ENCODE measurements at regions not wholly inside any gene's neighbourhood (a gene's known extent, or its start where the extent isn't known, plus 50 kb on each side); places are given as distances from the start of the nearest gene placed in this dataset.
"Not testable (repeated sequence)": the region's sequence is repeated elsewhere in the genome, so short reads cannot be mapped to it uniquely, and the experiment has no call there.

DNA sequence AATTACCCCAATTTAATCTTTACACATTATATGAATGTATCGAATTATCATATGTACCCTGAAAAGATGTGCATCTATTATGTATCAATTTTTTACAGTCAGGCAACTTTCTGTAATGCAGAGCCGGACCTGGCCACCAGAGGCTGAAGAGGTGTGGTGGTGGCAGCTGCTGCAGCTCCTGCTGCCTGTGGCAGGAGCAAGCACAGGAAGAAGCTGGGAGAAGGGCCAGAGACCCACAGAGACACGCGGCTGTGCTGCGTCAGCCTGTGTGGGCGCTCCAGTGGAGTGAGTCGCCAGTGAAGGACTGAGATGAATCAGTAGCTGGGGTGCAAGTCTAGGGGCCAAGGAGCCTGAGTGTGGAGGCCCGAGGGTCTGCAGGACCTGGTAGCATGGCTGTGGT lies 74.3 kb upstream of the COG2 start:
- no peak overlapping the region for H3K27ac ChIP-seq (ENCODE audit: low read length)
- H3K9ac ChIP-seq (ENCODE audit: low read length), result no peak overlapping the region
- no peaks in the 10 kb centered on the region for H3K27me3 ChIP-seq (ENCODE audit: insufficient read depth, low read depth, low read length)
- H3K79me2 ChIP-seq (replicated peaks; ENCODE audit: insufficient read depth, low read length), result no peaks in the 10 kb centered on the region
- no peak overlapping the region for H3K4me3 ChIP-seq (ENCODE audit: low read length)
- TF ChIP-seq RAD21 (conservative IDR thresholded peaks at IDR 0.05) (no peak), EZH2 (IDR thresholded peaks at IDR 0.05; ENCODE audit: borderline replicate concordance, insufficient read depth, low read length, poor library complexity, severe bottlenecking) (no peak), SMC3 (conservative IDR thresholded peaks at IDR 0.05; ENCODE audit: poor library complexity) (no peak), POLR2AphosphoS5 (IDR thresholded peaks at IDR 0.05) (no peak), TAF1 (IDR thresholded peaks at IDR 0.05; ENCODE audit: low read depth) (no peak), MXI1 (conservative IDR thresholded peaks at IDR 0.05; ENCODE audit: poor library complexity, severe bottlenecking) (no peak), EP300 (conservative IDR thresholded peaks at IDR 0.05; ENCODE audit: poor library complexity, severe bottlenecking) (no peak)
- TF ChIP-seq, protein P1, sequence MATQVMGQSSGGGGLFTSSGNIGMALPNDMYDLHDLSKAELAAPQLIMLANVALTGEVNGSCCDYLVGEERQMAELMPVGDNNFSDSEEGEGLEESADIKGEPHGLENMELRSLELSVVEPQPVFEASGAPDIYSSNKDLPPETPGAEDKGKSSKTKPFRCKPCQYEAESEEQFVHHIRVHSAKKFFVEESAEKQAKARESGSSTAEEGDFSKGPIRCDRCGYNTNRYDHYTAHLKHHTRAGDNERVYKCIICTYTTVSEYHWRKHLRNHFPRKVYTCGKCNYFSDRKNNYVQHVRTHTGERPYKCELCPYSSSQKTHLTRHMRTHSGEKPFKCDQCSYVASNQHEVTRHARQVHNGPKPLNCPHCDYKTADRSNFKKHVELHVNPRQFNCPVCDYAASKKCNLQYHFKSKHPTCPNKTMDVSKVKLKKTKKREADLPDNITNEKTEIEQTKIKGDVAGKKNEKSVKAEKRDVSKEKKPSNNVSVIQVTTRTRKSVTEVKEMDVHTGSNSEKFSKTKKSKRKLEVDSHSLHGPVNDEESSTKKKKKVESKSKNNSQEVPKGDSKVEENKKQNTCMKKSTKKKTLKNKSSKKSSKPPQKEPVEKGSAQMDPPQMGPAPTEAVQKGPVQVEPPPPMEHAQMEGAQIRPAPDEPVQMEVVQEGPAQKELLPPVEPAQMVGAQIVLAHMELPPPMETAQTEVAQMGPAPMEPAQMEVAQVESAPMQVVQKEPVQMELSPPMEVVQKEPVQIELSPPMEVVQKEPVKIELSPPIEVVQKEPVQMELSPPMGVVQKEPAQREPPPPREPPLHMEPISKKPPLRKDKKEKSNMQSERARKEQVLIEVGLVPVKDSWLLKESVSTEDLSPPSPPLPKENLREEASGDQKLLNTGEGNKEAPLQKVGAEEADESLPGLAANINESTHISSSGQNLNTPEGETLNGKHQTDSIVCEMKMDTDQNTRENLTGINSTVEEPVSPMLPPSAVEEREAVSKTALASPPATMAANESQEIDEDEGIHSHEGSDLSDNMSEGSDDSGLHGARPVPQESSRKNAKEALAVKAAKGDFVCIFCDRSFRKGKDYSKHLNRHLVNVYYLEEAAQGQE (IDR thresholded peaks at IDR 0.05; ENCODE audit: borderline replicate concordance), result no peak
- TF ChIP-seq, protein P2, sequence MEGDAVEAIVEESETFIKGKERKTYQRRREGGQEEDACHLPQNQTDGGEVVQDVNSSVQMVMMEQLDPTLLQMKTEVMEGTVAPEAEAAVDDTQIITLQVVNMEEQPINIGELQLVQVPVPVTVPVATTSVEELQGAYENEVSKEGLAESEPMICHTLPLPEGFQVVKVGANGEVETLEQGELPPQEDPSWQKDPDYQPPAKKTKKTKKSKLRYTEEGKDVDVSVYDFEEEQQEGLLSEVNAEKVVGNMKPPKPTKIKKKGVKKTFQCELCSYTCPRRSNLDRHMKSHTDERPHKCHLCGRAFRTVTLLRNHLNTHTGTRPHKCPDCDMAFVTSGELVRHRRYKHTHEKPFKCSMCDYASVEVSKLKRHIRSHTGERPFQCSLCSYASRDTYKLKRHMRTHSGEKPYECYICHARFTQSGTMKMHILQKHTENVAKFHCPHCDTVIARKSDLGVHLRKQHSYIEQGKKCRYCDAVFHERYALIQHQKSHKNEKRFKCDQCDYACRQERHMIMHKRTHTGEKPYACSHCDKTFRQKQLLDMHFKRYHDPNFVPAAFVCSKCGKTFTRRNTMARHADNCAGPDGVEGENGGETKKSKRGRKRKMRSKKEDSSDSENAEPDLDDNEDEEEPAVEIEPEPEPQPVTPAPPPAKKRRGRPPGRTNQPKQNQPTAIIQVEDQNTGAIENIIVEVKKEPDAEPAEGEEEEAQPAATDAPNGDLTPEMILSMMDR (IDR thresholded peaks at IDR 0.05; ENCODE audit: poor library complexity, severe bottlenecking), result no peak
- H3K4me2 ChIP-seq (ENCODE audit: low read length), result no peak overlapping the region
- H3K36me3 ChIP-seq (ENCODE audit: insufficient read depth, low read length), result no peaks in the 10 kb centered on the region
- no peaks in the 10 kb centered on the region for H3K9me3 ChIP-seq (ENCODE audit: low read length)
- H2AFZ ChIP-seq (ENCODE audit: low read depth, low read length), result no peak overlapping the region
- no peaks in the 10 kb centered on the region for H3F3A ChIP-seq (ENCODE audit: insufficient read depth, low read length, poor library complexity, severe bottlenecking)
- H4K20me1 ChIP-seq (ENCODE audit: insufficient read depth), result no peaks in the 10 kb centered on the region
- no peaks in the 10 kb centered on the region for H3K9me2 ChIP-seq (ENCODE audit: insufficient read depth, low read length)

DNA sequence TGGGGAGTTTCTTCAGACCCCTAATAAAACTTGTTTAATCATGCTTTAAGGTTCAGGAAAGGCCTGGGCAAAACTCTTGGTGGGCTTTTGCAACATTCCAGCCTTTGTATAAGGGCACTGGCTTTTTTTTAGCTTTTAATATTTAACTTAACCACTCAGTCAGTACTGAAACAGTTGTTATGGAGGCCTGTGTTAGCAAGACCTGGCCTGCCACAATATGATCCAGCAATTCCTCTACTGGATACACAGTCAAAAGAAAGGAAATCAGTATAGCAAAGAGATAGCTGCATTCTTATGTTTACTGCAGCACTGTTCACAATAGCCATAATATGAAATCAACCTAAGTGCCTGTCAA lies 75.1 kb upstream of the COG2 start:
- H3K9ac ChIP-seq (ENCODE audit: low read length), result no peak overlapping the region
- TF ChIP-seq, protein P2 (IDR thresholded peaks at IDR 0.05; ENCODE audit: poor library complexity, severe bottlenecking), result no peak
- TF ChIP-seq POLR2AphosphoS5 (IDR thresholded peaks at IDR 0.05), result no peak
- TF ChIP-seq MXI1 (conservative IDR thresholded peaks at IDR 0.05; ENCODE audit: poor library complexity, severe bottlenecking), result no peak
- no peak for TF ChIP-seq EZH2 (IDR thresholded peaks at IDR 0.05; ENCODE audit: borderline replicate concordance, insufficient read depth, low read length, poor library complexity, severe bottlenecking)
- TF ChIP-seq RAD21 (conservative IDR thresholded peaks at IDR 0.05), result no peak
- TF ChIP-seq SMC3 (conservative IDR thresholded peaks at IDR 0.05; ENCODE audit: poor library complexity), result no peak
- TF ChIP-seq EP300 (conservative IDR thresholded peaks at IDR 0.05; ENCODE audit: poor library complexity, severe bottlenecking), result no peak
- TF ChIP-seq, protein P1 (IDR thresholded peaks at IDR 0.05; ENCODE audit: borderline replicate concordance), result no peak
- TF ChIP-seq TAF1 (IDR thresholded peaks at IDR 0.05; ENCODE audit: low read depth), result no peak
- no peak overlapping the region for H3K27ac ChIP-seq (ENCODE audit: low read length)
- no peaks in the 10 kb centered on the region for H3K79me2 ChIP-seq (replicated peaks; ENCODE audit: insufficient read depth, low read length)
- no peak overlapping the region for H3K4me3 ChIP-seq (ENCODE audit: low read length)
- H3K27me3 ChIP-seq (ENCODE audit: insufficient read depth, low read depth, low read length), result no peaks in the 10 kb centered on the region
- no peak overlapping the region for H3K4me2 ChIP-seq (ENCODE audit: low read length)
- H3K36me3 ChIP-seq (ENCODE audit: insufficient read depth, low read length), result no peaks in the 10 kb centered on the region
- no peaks in the 10 kb centered on the region for H3K9me3 ChIP-seq (ENCODE audit: low read length)
- H2AFZ ChIP-seq (ENCODE audit: low read depth, low read length), result no peak overlapping the region
- H3K9me2 ChIP-seq (ENCODE audit: insufficient read depth, low read length), result no peaks in the 10 kb centered on the region
- H4K20me1 ChIP-seq (ENCODE audit: insufficient read depth), result no peaks in the 10 kb centered on the region
- no peaks in the 10 kb centered on the region for H3F3A ChIP-seq (ENCODE audit: insufficient read depth, low read length, poor library complexity, severe bottlenecking)

DNA sequence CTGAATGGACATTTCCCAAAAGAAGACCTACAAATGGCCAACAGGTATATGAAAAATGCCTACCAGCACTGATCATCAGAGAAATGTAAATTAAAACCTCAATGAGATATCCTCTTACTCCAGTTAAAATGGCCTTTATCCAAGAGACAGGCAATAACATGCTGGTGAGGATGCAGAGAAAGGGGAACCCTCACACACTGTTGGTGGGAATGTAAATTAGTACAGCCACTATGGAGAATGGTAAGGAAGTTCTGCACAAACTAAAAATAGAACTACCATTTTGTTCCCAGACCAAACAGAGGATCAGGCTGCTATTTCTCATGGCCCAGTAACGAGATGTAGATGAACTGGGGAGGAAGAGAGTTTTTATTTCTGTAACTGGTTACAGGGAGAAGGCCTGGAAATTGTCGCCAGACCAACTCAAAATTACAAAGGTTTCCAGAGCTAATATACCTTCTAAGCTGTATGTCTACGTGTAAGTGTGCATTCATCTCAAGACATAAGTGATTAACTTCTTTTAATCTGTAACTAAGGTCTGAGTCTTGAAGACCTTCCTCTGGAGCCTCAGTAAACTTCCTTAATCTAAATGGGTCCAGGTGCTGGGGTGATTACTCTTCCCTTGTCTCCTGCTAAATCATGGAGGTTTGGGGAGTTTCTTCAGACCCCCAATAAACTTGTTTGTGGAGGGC lies 75.6 kb upstream of the COG2 start:
- not testable (repeated sequence) for H3K9ac ChIP-seq (ENCODE audit: low read length); H3K9me2 ChIP-seq (ENCODE audit: insufficient read depth, low read length); H2AFZ ChIP-seq (ENCODE audit: low read depth, low read length); H4K20me1 ChIP-seq (ENCODE audit: insufficient read depth); H3F3A ChIP-seq (ENCODE audit: insufficient read depth, low read length, poor library complexity, severe bottlenecking); H3K9me3 ChIP-seq (ENCODE audit: low read length); H3K36me3 ChIP-seq (ENCODE audit: insufficient read depth, low read length); H3K27ac ChIP-seq (ENCODE audit: low read length); H3K79me2 ChIP-seq (replicated peaks; ENCODE audit: insufficient read depth, low read length); H3K4me2 ChIP-seq (ENCODE audit: low read length); H3K4me3 ChIP-seq (ENCODE audit: low read length); H3K27me3 ChIP-seq (ENCODE audit: insufficient read depth, low read depth, low read length)
